ENCODE measurements at regions not wholly inside any gene's neighbourhood (a gene's known extent, or its start where the extent isn't known, plus 50 kb on each side); places are given as distances from the start of the nearest gene placed in this dataset.

- DNase-seq (ENCODE audit: low spot score), result peak; percentile 74
- intact Hi-C loops (cut with DNase I), result no loop called here
These were observed 126.3 kb downstream of the C5orf15 start for GRCh38 chr5:133841831-133842750.

DNA sequence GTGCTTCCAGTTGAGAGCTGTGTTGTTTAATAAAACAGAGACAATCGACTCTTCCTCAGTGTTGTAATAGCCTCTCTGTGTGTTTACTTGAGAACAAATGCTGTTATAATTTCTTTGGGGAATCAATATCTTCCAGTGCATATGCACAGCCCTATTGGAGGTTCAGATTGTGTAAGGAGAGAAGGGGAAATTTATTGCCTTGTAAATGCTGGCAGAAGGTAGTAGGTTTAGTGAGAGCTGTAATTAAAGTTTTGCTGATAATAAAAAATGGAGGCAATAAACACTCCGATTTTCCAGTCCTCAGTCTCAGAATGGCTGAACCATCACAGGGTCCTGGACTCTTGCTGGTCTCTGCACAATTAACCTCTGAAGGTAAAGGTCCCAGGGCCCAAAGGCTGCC lies 128.3 kb downstream of the C5orf15 start:
- intact Hi-C loops (cut with DNase I), result no loop called here
- peak; percentile 17 for DNase-seq (ENCODE audit: low spot score)

DNA sequence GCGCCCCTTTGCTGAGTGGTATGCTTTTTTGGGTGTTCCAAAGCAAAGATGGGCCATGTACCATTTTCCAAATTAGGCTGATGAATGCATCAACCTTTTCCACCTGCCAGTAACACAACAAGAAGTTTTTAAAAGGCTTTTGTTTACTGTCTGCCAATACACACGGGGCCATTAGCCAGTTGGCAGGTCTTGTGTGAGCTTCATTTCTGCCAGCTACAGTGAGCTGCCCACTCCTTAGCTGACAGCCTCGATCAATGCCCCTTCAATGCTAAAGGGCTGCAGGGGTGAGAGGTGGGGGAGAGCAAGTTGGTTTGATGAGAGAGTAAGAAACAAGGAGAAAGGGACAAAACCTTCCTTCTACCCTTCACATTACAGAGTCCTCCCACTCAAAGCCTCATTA lies 128.7 kb downstream of the C5orf15 start:
- intact Hi-C loops (cut with DNase I), result no loop called here
- DNase-seq (ENCODE audit: low spot score), result peak; percentile 31

DNA sequence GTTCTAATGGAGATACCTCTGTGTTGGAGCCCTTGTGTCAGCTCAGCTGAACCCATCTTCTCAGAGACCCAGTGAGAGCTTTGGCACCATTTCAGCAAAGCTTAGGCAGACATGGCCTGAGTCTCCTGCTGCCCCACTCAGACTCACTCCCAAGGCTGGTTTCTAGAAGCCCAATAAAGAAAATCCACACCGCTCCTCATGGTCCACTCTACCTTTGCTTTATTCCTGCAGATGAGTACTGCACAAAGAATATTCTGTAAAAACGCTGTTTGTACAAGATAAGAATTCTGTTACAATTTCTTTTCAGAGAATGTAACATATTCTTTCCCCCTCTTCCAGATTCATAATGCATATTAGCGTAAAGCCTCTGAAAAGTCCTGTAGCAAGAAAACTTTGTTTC lies 129.3 kb downstream of the C5orf15 start:
- intact Hi-C loops (cut with DNase I), result no loop called here
- no peak for DNase-seq (ENCODE audit: low spot score)

GRCh38 chr5:133838286-133838685 lies 130.1 kb downstream of the C5orf15 start:
- peak; percentile 9 for DNase-seq (ENCODE audit: low spot score)
- intact Hi-C loops (cut with DNase I), result no loop called here

GRCh38 chr5:133831491-133832224 lies 136.8 kb downstream of the C5orf15 start:
- DNase-seq (ENCODE audit: low spot score), result peak; percentile 15
- intact Hi-C loops (cut with DNase I), result no loop called here

- peak; percentile 49 for DNase-seq (ENCODE audit: low spot score)
- intact Hi-C loops (cut with DNase I), result no loop called here
These were observed 137.5 kb downstream of the C5orf15 start for GRCh38 chr5:133830911-133831310.

- peak; percentile 46 for DNase-seq (ENCODE audit: low spot score)
- intact Hi-C loops (cut with DNase I), result no loop called here
These were observed 138.1 kb downstream of the C5orf15 start for GRCh38 chr5:133830281-133830680.

DNA sequence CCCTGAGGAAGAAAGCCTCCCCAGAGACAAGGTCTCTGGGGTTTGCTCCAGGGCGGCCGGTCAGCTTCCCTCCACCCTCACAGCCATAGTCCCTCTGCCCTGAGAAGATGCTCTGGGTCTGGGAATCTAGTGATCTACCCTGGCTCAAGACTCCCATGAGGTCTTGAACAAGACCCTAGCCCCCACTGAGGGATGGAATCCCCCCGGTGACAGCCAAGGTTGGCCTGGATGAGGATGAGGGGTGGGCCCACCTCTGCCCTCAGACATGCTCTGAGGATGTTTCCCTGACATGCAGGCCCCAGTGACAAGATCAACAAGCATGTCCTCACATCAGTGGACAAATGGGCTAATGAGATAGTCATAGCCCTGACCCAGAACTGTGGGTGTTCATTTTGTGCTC lies 138.6 kb downstream of the C5orf15 start:
- intact Hi-C loops (cut with DNase I), result no loop called here
- DNase-seq (ENCODE audit: low spot score), result peak; percentile 22

DNA sequence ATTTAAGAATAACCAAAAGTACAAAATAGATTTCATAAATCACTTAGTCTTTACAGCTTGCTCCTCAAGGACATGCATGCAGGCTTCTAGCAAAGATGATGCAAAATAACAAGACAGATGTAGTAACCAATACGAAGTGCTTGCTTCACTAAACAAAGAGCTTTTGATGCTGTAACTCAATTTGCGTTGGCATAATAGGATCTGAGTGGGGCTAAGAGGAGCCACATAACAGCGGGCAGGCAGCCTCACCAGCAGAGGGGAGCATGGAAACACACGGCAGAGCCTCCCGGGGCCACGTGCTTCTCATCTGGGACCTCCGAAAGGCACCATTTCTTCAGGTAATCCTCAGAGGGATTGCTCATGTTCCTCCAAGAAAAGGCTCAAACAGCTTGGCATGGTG lies 139.7 kb downstream of the C5orf15 start:
- peak; percentile 26 for DNase-seq (ENCODE audit: low spot score)
- intact Hi-C loops (cut with DNase I), result no loop called here

DNA sequence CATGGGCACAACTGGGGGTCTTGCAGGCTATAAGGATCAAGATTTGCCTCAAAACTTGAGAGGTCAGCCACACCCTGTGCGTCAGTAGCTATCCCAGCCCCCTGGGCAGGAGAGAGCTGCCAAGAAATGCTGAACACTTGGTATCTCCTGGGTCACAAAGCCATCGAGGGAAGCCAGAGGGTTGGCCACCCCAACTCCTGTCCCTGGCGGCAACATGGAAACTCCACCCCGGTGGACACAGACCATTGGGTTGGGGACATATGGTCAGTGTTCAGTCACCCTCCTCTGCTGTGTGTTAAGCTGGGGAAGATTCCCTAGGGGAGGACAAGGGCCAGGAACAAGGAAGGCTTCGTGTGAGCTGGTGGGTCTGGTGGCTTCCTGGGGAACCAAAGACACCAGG lies 140.6 kb downstream of the C5orf15 start:
- intact Hi-C loops (cut with DNase I), result no loop called here

DNA sequence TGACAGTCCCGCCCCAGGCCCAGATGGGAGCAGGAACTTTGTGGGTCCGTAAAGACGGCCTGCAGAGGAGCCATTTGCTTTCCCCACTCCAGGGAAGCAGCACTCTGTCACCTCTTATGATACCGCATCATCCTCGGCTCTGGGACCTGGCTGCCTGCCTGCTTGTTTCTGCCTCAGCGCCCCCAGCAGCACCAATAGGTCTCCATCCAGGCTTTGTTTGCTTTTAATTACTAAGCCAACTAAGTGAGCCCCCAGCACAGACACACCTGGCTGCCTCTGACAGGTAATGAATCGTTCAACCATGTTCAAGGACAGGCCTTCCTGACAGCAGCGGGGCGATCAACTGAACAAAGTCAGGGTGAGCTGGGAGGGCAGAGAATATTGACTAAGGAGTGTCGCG lies 141.4 kb downstream of the C5orf15 start:
- peak; percentile 61 for DNase-seq (ENCODE audit: low spot score)
- intact Hi-C loops (cut with DNase I), result no loop called here

More for the DNA sequence above, 140.6 kb downstream of the C5orf15 start:
- DNase-seq (ENCODE audit: low spot score), result peak; percentile 69

DNA sequence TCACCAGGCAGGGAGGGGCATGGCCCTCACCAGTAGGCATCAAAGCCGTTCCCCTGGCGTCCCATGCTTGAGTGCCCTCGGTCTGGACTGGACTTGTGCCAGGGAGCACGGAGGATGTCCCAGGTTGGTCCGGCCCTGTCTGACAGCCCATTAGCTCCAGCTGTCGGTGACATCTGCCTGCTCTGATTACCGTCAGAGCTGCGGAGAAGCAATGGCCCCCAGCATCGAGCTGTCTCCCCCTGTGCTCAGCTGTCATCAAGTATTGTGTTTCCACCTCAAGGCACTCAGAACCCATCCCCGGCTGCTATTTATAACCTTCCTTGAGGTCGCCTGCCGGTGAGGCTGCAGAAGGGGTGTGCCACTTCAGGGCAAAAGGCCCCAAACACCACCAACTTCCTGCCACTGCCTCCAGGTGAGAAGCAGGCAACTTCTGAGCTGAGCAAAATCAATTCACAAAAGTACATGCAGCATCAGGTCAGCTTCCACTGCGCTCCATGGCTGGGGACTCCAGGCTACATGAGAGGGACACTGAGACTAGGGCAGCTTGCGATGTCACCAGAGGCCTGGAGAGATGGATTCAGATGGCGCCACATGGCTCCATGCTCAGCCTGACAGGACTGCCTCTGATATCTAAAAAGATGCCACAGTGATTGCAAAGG lies 142.7 kb downstream of the C5orf15 start:
- DNase-seq (ENCODE audit: low spot score), result peak; percentile 61
- intact Hi-C loops (cut with DNase I), result no loop called here

DNA sequence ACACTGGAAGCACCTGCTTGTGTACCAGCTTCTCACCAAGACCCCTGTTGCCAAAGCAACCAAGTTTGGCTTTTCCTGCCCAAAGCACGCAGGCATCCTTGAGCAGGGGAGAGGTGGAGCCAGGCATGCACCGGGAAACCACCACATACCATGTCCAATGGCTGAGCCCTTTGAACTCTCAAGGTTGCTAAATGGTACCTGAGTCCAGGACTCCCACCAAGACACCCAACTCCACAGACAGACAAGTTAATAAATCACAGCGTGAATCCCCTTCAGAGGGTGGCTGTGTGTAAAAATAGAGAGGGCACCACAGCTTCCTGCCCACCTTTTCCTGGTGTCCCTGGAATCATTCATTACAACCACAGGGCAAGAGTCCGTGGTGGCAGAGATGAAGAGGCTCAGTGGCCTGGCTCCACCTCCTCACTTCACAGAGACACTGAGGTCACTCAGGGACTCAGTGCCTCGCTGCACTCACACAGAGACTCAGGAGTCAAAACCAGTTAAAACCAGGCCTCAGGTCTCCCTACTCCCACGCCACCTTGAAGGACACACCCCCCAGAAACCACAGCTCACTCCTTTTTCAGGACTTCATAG lies 143.7 kb downstream of the C5orf15 start:
- peak; percentile 74 for DNase-seq (ENCODE audit: low spot score)
- intact Hi-C loops (cut with DNase I), result no loop called here

DNA sequence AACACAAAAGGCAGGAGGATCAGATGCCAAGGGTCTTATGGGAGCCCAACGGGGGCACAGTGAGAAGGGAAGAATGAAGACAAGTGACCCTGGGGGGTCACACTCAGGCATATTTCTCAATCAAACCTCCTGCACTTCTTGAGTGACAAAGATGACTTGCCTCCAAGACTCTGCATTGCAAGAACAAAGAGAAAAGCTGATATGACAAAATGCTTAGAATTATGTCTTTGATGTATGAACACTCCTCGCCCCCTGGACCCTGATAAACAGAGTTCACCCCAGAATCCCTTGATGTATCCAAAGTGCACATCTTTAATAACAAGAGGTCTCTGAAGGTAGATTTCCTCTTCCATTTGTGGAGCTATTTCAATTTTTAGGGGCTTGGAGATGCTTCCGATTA lies 146.5 kb downstream of the C5orf15 start:
- no peak for DNase-seq (ENCODE audit: low spot score)
- intact Hi-C loops (cut with DNase I), result no loop called here

DNA sequence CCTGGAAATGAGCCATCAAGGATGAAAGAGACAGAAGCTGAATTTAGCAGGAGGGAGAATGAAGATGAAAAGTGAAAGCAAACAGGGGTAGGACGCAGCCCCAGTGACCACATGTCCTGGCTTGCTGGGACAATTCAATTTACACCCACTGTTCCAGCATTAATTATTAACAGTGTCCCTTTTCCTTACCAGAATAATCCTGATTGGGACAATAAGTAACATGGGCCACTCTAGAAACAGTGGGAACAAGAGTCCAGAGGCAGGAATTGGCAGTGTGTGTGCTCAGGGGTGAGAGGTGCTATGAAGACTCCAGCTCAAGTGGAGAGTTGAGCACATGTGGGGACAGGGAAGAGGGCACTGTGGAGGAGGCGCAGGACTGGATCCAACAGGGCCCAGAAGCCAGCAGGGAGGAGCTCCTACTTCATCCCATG lies 147.1 kb downstream of the C5orf15 start:
- intact Hi-C loops (cut with DNase I), result no loop called here

GRCh38 chr5:133820507-133820906 lies 147.9 kb downstream of the C5orf15 start:
- intact Hi-C loops (cut with DNase I), result no loop called here
- peak; percentile 14 for DNase-seq (ENCODE audit: low spot score)

More for the DNA sequence above, 147.1 kb downstream of the C5orf15 start:
- DNase-seq (ENCODE audit: low spot score), result peak; percentile 57

DNA sequence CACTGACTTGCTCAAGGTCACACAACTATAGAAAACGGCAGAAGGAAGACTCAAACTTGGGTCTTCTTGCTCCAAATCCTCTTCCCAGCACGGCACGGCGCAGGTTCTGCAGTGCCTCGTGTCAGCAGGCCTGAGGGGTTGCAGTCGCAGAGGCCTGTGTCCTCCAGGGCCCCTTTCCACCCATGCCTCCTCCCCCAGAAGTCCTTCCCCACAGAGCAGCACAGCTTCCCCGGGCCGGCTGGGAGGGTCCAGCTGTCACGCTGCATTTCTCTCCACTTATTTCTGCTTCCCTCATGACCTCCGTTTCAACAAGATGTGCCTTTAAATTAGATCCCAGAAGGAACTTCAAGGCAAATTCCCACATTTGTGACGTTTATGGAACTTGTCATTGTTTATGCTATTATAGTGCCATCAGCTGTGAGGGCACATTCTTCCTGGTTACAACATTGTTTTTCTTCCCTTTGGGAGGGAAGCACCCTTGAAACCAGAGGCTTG lies 148.4 kb downstream of the C5orf15 start:
- DNase-seq (ENCODE audit: low spot score), result peak; percentile 66
- intact Hi-C loops (cut with DNase I), result no loop called here

DNA sequence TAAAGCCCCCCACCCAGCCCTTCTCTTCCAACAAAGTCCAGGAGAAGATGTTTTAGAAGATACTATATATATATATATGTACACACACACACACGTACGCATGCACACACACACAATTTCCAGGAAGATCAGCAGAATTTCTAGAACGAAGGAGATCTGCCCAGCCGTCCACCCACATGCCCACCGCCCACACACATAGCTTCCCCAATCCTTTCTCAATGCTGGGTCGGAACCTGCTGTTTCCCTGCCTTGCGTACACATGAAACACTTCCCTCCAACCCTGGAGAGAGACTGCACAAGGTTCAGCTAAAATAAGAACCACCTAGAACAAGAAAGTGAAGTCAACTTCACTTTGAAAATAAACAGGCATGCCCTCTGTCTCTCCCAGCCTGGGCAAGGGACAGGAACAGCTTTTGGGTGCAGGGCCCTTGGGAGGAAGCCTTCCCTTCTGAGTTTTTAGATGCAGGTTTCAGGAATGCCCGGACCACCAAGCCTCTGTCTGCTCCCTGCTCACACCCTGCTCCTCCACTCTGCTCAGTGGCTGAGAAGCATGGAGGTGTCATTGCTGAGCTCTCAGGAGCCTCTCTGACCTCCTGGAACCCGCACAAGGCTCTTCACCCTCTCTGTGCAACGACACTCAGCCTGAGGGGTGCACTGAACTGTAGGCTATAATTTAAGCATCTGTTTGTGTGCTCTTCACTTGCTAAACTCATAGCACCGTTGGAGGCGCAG lies 149.4 kb downstream of the C5orf15 start:
- DNase-seq (ENCODE audit: low spot score), result peak; percentile 71
- intact Hi-C loops (cut with DNase I), result no loop called here

All from cardiac septum (tissue), 1 donor.